HG02840 (cell line): ENCODE measurements at regions not wholly inside any gene's neighbourhood (a gene's known extent, or its start where the extent isn't known, plus 50 kb on each side); places are given as distances from the start of the nearest gene placed in this dataset.

Experiments used
- ATAC-seq: cut with Tn5 transposase; IDR thresholded peaks from one replicate; pipeline ENCODE4 v1.9.1; 2021; ENCODE audit warnings: mild to moderate bottlenecking, moderate library complexity, moderate number of reproducible peaks; ENCODE audit not compliant: unreplicated experiment, low FRiP score

- no peak for ATAC-seq
Measured at GRCh38 chr3:187821616-187822317, 76.5 kb upstream of the BCL6 start.

GRCh38 chr3:187822402-187822801 lies 77.1 kb upstream of the BCL6 start:
- no peak for ATAC-seq

- no peak for ATAC-seq
Measured at GRCh38 chr3:187823746-187824145, 78.5 kb upstream of the BCL6 start.

- no peak for ATAC-seq
Measured at GRCh38 chr3:187827723-187828122, 82.5 kb upstream of the BCL6 start.

GRCh38 chr3:187828579-187829452 lies 83.5 kb upstream of the BCL6 start:
- ATAC-seq, result no peak

DNA sequence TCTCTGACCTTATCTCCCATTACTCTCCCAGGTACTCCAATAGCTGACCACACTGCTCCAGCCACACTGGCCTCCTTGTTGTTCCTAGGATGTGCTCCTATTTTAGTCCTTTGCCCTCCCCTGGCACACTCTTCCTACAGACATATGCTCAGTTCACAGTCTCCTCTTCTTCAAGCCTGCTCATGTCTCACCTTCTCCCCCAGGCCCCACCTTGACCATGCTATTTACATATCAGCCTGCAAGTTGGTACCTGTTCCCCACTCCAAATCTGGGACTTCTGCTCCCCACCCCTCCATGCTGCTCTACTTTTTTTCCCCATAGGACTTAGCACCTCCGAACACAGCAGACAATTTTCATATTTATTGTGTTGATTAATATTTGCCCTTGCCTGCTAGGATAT lies 84.9 kb upstream of the BCL6 start:
- no peak for ATAC-seq

GRCh38 chr3:187831125-187832051 lies 86.1 kb upstream of the BCL6 start:
- no peak for ATAC-seq

DNA sequence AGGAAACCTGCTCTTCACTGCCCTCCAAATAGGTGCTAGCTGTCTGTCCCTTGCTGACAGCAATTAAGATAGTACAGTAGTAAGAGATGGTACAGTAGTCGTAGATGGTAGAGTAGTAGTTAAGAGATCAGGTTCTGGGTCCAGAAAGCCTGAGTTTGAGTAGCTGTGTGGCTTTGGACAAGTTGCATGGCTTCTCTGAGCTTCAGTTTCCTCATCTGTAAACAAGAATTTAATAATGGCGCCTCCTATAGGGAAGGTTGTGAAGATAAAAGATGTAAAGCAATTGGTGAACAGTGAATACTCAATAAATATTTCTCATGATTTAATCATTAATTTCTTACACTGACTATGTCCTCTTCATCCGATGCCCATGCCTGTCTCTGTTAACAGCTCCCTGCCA lies 86.9 kb upstream of the BCL6 start:
- ATAC-seq, result no peak

GRCh38 chr3:187833375-187833774 lies 88.1 kb upstream of the BCL6 start:
- ATAC-seq, result no peak

- ATAC-seq, result no peak
Measured at GRCh38 chr3:187833799-187834578, 88.7 kb upstream of the BCL6 start.

- ATAC-seq, result no peak
Measured at GRCh38 chr3:187836823-187837770, 91.8 kb upstream of the BCL6 start.

GRCh38 chr3:187838016-187838540 lies 92.8 kb upstream of the BCL6 start:
- ATAC-seq, result no peak

- no peak for ATAC-seq
Measured at GRCh38 chr3:187839422-187839821, 94.2 kb upstream of the BCL6 start.

GRCh38 chr3:187840856-187841255 lies 95.6 kb upstream of the BCL6 start:
- ATAC-seq, result no peak

- ATAC-seq, result no peak
Measured at GRCh38 chr3:187841560-187841959, 96.3 kb upstream of the BCL6 start.

DNA sequence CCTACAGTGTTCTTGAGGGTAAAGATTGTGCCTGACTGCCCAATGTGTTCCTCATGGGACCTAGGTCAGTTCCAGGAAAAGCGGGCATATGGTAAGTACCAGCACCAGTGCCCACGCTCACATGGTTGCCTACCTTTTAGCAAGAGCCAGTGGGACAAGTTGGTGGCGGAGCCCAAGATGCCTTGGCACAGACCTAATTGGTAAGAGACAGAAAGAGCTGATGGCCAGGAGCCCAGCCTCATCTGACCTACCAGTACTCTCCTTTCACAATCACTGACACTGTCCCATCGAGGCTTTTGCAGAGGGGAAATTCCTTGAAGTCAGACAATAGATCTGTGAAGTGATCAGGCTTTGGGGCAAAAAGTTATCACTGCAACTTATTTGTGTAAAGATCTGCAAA lies 98.4 kb upstream of the BCL6 start:
- no peak for ATAC-seq

DNA sequence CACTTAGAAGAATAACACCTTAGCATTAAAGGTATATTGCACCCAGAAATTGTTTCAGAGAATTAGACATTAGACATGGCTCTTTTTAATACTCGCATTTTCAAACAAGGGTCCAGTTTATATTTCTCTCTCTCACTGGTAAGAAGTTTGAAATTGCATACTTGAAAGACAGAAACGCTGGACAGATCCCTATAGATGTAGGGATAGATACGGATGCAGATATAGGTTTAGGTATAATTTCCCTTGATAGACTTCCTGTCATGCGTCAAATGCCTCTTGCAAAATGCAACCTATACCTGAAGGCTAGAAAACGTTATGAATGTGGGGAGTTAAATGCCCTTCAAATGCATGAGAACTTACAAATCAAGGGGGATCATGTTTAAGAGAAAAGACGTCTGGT lies 99.4 kb upstream of the BCL6 start:
- ATAC-seq, result no peak

- ATAC-seq, result no peak
Measured at GRCh38 chr3:187845826-187846225, 100.6 kb upstream of the BCL6 start.

- ATAC-seq, result no peak
Measured at GRCh38 chr3:187848401-187848800, 103.1 kb upstream of the BCL6 start.
